Stomach smooth muscle (tissue), 2 donors: ENCODE measurements at regions not wholly inside any gene's neighbourhood (a gene's known extent, or its start where the extent isn't known, plus 50 kb on each side); places are given as distances from the start of the nearest gene placed in this dataset.
"Not testable (repeated sequence)": the region's sequence is repeated elsewhere in the genome, so short reads cannot be mapped to it uniquely, and the experiment has no call there.

Experiments used
- H3K27ac ChIP-seq: one replicate; pipeline ENCODE4 v1.7.0; 2013; ENCODE audit warnings: mild to moderate bottlenecking, low read length, inconsistent platforms
- H3K27me3 ChIP-seq, 2 donors: one replicate each; pipeline ENCODE4 v1.7.0; 2013; ENCODE audit warnings: low read length in 2 of 2; ENCODE audit not compliant: insufficient read depth in 2 of 2, control insufficient read depth in 1 of 2
- H3K36me3 ChIP-seq, 2 donors: one replicate each; pipeline ENCODE4 v1.7.0; 2013; ENCODE audit warnings: low read length in 2 of 2; ENCODE audit not compliant: control insufficient read depth in 2 of 2, insufficient read depth in 2 of 2
- H3K4me1 ChIP-seq: one replicate; pipeline ENCODE4 v1.7.0; 2013; ENCODE audit warnings: low read length; ENCODE audit not compliant: control insufficient read depth, insufficient read depth
- H3K4me3 ChIP-seq, 2 donors: one replicate each; pipeline ENCODE4 v1.7.0; 2013; ENCODE audit warnings: low read length in 2 of 2
- H3K9ac ChIP-seq, 2 donors: one replicate each; pipeline ENCODE4 v1.7.0; 2013; ENCODE audit warnings: low read length in 2 of 2, mild to moderate bottlenecking in 1 of 2
- H3K9me3 ChIP-seq, 2 donors: one replicate each; pipeline ENCODE4 v1.7.0; 2013; ENCODE audit warnings: low read length in 2 of 2; ENCODE audit not compliant: control insufficient read depth in 2 of 2
- donor health status: healthy.
- donor health status: Pancreatic carcinoma.

DNA sequence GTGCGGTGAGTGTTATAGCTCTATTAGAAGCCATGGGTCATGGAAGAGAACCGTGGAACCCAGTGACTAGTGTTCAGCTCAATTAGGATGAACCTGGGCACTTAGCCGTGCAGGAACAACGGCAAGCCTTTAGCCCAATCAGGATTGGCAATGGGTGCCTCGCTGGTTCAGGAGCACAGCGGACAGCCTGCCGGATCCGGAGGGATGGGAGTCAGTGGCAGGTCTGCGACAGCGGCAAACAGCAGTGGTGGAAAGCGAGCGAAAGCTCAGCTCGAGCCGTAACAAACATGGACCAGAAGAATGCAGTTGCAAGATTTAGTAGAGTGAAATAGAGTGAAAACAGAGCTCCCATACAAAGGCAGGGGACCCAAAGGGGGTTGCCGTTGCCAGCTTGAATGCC, 349.3 kb upstream of the TMPRSS15 start:
- not testable (repeated sequence) for H3K27me3 ChIP-seq, H3K4me3 ChIP-seq, H3K4me1 ChIP-seq, H3K27ac ChIP-seq, H3K9ac ChIP-seq, H3K9me3 ChIP-seq, H3K36me3 ChIP-seq

DNA sequence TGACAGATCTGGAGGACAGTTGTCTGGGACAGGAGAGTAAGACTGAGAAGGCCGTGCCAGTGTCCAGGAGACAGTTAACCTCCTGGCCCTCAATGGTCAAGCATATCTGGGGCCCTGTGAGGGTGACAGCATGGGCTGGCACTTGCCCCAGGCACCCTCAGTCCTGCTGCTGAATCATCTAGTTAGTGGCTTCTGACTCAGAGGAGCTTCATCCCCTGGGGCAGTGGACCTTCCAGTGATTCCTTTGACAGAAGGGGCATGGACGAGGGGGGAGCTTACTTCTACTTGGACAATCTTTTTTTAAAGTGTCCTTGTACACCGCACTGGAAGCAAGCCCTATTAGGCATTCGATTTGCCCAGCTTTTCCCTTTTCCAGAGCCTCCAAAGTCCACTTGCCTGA, 352.7 kb upstream of the TMPRSS15 start:
- H3K4me1 ChIP-seq, H3K4me3 ChIP-seq, H3K36me3 ChIP-seq, H3K27ac ChIP-seq, H3K9ac ChIP-seq, H3K9me3 ChIP-seq, H3K27me3 ChIP-seq: not testable (repeated sequence)

DNA sequence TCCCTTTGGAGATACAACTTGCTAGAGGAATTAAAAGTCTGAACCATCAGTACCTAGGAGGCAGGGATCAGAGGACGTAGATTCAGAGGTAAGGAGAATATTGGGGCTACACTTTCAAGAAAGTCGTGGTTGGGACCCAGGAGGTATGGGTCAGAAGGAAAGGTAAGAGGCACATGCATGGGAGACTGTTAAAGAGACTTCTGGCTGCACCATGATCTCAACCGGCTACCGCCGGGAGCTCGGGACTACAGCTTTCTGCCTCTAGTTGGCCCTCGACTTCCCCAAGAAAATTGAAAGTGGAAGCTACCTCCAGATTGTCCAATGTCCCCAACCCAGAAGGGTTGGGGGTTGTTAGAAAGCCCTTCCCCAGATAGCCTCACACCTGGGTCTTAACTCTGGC, 355.7 kb upstream of the TMPRSS15 start:
- no peaks in the 10 kb centered on the region for H3K27me3 ChIP-seq

DNA sequence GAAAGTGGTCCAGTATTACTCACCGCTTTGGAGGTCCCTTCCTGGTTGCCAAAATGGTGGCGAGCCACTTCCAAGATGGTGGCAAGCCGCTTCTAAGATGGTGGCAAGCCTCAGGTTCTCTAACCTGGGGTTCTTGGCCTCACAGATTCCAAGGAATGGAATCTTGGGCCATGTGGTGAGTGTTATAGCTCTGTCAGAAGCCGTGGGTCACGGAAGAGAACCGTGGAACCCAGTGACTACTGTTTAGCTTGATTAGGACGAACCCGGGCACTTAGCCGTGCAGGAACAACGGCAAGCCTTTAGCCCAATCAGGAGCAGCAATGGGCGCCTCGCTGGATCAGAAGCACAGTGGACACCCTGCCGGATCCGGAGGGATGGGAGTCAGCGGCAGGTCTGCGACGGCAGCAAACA, 356.2 kb upstream of the TMPRSS15 start:
- no peak overlapping the region for H3K4me3 ChIP-seq
- H3K9ac ChIP-seq, result no peak overlapping the region
- no peaks in the 10 kb centered on the region for H3K4me1 ChIP-seq
- H3K36me3 ChIP-seq, result no peaks in the 10 kb centered on the region
- H3K27ac ChIP-seq, result no peak overlapping the region
- no peaks in the 10 kb centered on the region for H3K27me3 ChIP-seq
- no peaks in the 10 kb centered on the region for H3K9me3 ChIP-seq

More for the DNA sequence above, 355.7 kb upstream of the TMPRSS15 start:
- H3K9ac ChIP-seq, result no peak overlapping the region
- no peak overlapping the region for H3K4me3 ChIP-seq
- H3K4me1 ChIP-seq, result no peaks in the 10 kb centered on the region
- no peak overlapping the region for H3K27ac ChIP-seq
- no peaks in the 10 kb centered on the region for H3K9me3 ChIP-seq
- H3K36me3 ChIP-seq, result no peaks in the 10 kb centered on the region

DNA sequence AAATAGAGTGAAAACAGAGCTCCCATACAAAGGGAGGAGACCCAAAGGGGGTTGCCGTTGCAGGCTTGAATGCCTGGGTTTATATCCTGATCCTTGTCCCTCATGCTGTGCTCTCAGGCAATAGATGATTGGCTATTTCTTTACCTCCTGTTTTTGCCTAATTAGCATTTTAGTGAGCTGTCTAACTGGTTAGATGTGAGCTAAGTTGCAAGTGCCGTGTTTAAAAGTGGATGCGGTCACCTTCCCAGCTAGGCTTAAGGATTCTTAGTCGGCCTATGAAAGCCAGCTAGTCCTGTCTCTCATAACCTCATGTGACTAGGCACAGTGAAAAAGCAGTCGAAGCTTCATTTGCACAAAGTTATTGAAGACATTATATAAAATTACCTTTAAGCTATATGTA, 356.7 kb upstream of the TMPRSS15 start:
- Histone ChIP-seq H3K27ac (no peak overlapping the region), H3K9ac (no peak overlapping the region), H3K4me1 (no peaks in the 10 kb centered on the region), H3K9me3 (no peaks in the 10 kb centered on the region), H3K4me3 (no peak overlapping the region), H3K36me3 (no peaks in the 10 kb centered on the region), H3K27me3 (no peaks in the 10 kb centered on the region)

DNA sequence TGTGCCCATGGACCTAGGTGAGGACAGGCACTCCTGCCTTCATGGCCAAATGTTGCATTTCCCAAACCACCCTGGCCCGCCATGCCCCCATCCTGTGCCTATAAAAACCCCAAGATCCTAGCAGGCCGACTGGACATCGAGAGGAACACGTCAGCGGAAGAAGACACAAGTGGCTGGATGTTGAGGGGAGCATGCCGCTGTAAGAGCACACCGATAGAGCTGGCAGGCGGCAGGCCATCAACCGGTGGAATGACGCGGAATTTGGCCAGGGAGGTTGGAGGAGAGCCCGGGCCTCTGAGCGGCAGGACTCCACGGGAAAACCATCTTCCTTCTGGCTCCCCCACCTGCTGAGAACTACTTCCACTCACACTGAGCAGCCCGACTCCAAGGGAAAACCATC, 361.1 kb upstream of the TMPRSS15 start:
- Histone ChIP-seq H3K27me3 (no peaks in the 10 kb centered on the region), H3K36me3 (no peaks in the 10 kb centered on the region), H3K4me1 (no peaks in the 10 kb centered on the region), H3K9me3 (no peaks in the 10 kb centered on the region), H3K4me3 (no peak overlapping the region), H3K9ac (no peak overlapping the region), H3K27ac (no peak overlapping the region)

DNA sequence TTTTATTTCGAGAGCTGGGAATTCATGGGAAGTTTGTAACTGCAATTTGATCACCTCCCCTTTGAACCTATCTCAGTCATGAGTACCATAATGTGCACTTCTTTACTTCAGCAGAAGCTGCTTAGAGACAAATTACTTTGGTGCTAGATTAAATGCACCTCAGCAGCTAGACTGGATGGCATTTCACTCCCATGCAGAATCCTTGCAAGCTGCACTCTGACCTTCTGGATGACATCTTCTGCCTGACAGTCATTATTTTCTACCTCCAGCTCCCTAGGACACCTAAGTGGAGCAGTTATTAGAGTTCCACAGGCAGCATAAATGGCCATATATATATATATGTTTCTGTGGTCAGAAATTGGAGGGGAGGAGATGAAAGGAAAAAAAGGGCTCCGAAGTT, 366.0 kb upstream of the TMPRSS15 start:
- Histone ChIP-seq H3K36me3 (no peaks in the 10 kb centered on the region), H3K4me3 (no peak overlapping the region), H3K9me3 (no peaks in the 10 kb centered on the region), H3K4me1 (no peaks in the 10 kb centered on the region), H3K27ac (no peak overlapping the region), H3K27me3 (no peaks in the 10 kb centered on the region), H3K9ac (no peak overlapping the region)

DNA sequence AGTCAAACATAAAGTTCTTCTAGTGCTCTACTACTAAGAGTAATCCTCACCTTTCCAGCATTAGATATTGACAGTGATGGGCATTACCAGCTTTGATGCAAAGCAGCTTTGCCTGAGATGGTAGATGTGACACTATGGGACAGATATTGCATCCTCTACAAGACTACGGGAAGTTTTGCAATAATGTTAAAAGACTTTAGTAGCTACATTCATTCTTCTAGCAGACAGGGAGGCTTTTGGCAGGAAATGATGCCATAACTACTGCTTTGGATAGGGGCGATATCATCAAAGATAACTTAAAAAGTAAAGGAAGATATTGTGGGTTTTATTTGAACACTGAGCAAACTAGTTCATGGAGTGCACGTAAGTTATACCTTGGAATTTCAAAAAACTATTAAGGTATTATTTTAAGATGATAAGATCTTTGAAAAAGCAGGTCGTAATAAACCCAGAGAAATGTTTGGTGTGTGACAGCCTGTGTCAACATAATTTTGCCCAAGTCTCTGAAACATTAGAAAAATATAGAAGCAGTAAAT, 368.3 kb upstream of the TMPRSS15 start:
- H3K4me3 ChIP-seq, result no peak overlapping the region
- H3K27ac ChIP-seq, result no peak overlapping the region
- no peaks in the 10 kb centered on the region for H3K4me1 ChIP-seq
- H3K9me3 ChIP-seq, result no peaks in the 10 kb centered on the region
- H3K27me3 ChIP-seq, result no peaks in the 10 kb centered on the region
- no peaks in the 10 kb centered on the region for H3K36me3 ChIP-seq
- no peak overlapping the region for H3K9ac ChIP-seq

DNA sequence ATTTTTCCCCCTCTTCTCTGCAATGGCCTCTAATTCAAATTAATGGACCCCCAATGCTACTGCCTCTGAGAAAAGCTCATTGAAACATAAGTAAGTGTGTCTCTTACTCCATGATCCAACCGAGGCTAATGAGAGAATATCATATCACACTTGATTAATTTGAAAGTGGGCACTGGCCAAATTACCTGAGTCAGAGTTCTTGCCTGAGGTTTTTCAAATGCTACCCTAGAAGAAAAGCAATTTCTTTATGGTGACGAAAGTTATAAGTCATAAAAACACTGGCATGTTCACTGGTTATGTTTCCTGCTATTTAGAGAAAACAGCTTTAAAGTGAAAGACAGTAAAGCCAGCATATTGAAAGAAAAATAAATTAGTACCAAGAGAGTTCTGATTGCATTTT, 368.8 kb upstream of the TMPRSS15 start:
- no peak overlapping the region for H3K4me3 ChIP-seq
- H3K9me3 ChIP-seq, result no peaks in the 10 kb centered on the region
- no peaks in the 10 kb centered on the region for H3K36me3 ChIP-seq
- H3K4me1 ChIP-seq, result no peaks in the 10 kb centered on the region
- H3K9ac ChIP-seq, result no peak overlapping the region
- H3K27ac ChIP-seq, result no peak overlapping the region
- H3K27me3 ChIP-seq, result no peaks in the 10 kb centered on the region

DNA sequence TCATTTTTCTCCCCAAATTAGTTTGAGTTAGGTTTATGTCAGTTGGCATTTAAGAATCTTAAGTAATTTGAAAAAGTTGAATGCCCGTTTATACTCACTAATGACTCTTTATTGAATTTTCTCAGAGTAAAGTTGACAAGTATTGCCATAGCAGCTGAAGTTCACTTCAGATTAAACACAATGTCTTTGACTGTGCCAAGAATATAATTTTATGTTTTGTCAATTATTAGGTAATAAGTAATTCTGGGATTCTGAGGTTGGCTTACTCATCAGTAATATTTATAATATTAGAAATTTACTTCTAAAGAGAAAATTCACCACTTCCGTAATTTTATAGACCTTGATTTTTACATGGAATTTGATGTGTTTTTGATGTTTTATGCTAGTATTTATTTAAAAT, 369.3 kb upstream of the TMPRSS15 start:
- no peaks in the 10 kb centered on the region for H3K36me3 ChIP-seq
- no peaks in the 10 kb centered on the region for H3K27me3 ChIP-seq
- no peak overlapping the region for H3K4me3 ChIP-seq
- H3K9me3 ChIP-seq, result no peaks in the 10 kb centered on the region
- H3K9ac ChIP-seq, result no peak overlapping the region
- H3K27ac ChIP-seq, result no peak overlapping the region
- H3K4me1 ChIP-seq, result no peaks in the 10 kb centered on the region

DNA sequence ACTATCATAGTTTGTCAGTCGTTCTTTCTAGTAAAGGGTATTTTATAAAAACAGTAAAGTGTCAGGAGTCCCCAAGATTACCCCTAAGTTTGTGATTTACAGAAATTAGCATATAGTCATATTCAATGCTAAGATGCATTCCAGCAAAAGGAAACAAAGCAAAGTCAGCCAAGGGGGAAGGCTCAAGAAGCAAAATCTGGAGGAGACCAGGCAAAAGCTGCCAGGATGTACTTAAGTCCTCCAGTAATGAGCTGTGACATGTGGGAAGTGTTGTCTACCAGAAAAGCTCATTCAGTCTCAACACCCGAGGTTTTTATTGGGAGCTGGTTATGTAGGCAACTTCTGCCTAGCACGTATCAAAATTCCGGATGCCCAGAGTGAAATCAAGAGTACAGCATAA, 373.4 kb upstream of the TMPRSS15 start:
- no peaks in the 10 kb centered on the region for H3K9me3 ChIP-seq
- H3K27ac ChIP-seq, result no peak overlapping the region
- no peaks in the 10 kb centered on the region for H3K27me3 ChIP-seq
- H3K36me3 ChIP-seq, result no peaks in the 10 kb centered on the region
- H3K4me1 ChIP-seq, result no peaks in the 10 kb centered on the region
- no peak overlapping the region for H3K9ac ChIP-seq
- no peak overlapping the region for H3K4me3 ChIP-seq
